ENCODE measurements at regions not wholly inside any gene's neighbourhood (a gene's known extent, or its start where the extent isn't known, plus 50 kb on each side); places are given as distances from the start of the nearest gene placed in this dataset.

GRCh38 chr11:26126741-26127140 lies 205.2 kb upstream of the ANO3 start:
- TF ChIP-seq, protein P1, sequence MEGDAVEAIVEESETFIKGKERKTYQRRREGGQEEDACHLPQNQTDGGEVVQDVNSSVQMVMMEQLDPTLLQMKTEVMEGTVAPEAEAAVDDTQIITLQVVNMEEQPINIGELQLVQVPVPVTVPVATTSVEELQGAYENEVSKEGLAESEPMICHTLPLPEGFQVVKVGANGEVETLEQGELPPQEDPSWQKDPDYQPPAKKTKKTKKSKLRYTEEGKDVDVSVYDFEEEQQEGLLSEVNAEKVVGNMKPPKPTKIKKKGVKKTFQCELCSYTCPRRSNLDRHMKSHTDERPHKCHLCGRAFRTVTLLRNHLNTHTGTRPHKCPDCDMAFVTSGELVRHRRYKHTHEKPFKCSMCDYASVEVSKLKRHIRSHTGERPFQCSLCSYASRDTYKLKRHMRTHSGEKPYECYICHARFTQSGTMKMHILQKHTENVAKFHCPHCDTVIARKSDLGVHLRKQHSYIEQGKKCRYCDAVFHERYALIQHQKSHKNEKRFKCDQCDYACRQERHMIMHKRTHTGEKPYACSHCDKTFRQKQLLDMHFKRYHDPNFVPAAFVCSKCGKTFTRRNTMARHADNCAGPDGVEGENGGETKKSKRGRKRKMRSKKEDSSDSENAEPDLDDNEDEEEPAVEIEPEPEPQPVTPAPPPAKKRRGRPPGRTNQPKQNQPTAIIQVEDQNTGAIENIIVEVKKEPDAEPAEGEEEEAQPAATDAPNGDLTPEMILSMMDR (IDR thresholded peaks at IDR 0.05) = no peak
- TF ChIP-seq ELF4 (CRISPR knock-in tag; IDR thresholded peaks at IDR 0.05; ENCODE audit: low read depth) (no peak), ZNF121 (CRISPR knock-in tag; IDR thresholded peaks at IDR 0.05) (no peak), ZNF281 (CRISPR knock-in tag; IDR thresholded peaks at IDR 0.05) (no peak), KAT7 (CRISPR knock-in tag; IDR thresholded peaks at IDR 0.05; ENCODE audit: borderline replicate concordance) (no peak), FOXJ3 (CRISPR knock-in tag; IDR thresholded peaks at IDR 0.05; ENCODE audit: borderline replicate concordance) (no peak), GABPB1 (CRISPR knock-in tag; IDR thresholded peaks at IDR 0.05) (no peak), MLX (CRISPR knock-in tag; IDR thresholded peaks at IDR 0.05) (no peak), USF2 (CRISPR knock-in tag; IDR thresholded peaks at IDR 0.05) (no peak)
- TF ChIP-seq, protein P2, sequence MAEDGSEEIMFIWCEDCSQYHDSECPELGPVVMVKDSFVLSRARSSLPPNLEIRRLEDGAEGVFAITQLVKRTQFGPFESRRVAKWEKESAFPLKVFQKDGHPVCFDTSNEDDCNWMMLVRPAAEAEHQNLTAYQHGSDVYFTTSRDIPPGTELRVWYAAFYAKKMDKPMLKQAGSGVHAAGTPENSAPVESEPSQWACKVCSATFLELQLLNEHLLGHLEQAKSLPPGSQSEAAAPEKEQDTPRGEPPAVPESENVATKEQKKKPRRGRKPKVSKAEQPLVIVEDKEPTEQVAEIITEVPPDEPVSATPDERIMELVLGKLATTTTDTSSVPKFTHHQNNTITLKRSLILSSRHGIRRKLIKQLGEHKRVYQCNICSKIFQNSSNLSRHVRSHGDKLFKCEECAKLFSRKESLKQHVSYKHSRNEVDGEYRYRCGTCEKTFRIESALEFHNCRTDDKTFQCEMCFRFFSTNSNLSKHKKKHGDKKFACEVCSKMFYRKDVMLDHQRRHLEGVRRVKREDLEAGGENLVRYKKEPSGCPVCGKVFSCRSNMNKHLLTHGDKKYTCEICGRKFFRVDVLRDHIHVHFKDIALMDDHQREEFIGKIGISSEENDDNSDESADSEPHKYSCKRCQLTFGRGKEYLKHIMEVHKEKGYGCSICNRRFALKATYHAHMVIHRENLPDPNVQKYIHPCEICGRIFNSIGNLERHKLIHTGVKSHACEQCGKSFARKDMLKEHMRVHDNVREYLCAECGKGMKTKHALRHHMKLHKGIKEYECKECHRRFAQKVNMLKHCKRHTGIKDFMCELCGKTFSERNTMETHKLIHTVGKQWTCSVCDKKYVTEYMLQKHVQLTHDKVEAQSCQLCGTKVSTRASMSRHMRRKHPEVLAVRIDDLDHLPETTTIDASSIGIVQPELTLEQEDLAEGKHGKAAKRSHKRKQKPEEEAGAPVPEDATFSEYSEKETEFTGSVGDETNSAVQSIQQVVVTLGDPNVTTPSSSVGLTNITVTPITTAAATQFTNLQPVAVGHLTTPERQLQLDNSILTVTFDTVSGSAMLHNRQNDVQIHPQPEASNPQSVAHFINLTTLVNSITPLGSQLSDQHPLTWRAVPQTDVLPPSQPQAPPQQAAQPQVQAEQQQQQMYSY (CRISPR knock-in tag; IDR thresholded peaks at IDR 0.05) = no peak
- TF ChIP-seq, protein P3, sequence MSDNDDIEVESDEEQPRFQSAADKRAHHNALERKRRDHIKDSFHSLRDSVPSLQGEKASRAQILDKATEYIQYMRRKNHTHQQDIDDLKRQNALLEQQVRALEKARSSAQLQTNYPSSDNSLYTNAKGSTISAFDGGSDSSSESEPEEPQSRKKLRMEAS (CRISPR knock-in tag; IDR thresholded peaks at IDR 0.05) = no peak
